ENCODE measurements at regions not wholly inside any gene's neighbourhood (a gene's known extent, or its start where the extent isn't known, plus 50 kb on each side); places are given as distances from the start of the nearest gene placed in this dataset.

DNA sequence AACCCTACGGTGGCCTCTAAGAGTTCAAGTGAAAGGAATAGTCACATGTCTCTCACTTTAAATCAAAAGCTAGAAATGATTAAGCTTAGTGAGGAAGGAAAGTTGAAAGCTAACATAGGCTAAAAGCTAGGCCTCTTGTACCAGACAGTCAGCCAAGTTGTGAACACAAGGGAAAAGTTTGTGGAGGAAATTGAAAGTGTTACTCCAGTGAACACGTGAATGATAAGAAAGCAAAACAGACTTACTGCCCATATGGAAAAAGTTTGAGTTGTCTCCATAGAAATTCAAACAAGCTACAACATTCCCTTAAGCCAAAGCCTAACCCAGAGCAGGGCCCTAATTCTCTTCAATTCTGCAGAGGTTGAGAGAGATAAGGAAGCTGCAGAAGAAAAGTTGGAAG, 51.5 kb upstream of the RAB9B start:
- no peak overlapping the region for H2AK5ac ChIP-seq (ENCODE audit: low read depth, low read length)
- no peak overlapping the region for H2BK12ac ChIP-seq (ENCODE audit: low read depth, low read length)
- H2BK120ac ChIP-seq (replicated peaks; ENCODE audit: low read depth, low read length), result no peak overlapping the region
- no peak overlapping the region for H2AFZ ChIP-seq (ENCODE audit: low read length)
- no peak overlapping the region for H3K56ac ChIP-seq (replicated peaks; ENCODE audit: insufficient read length, low read depth, low read length)
- no peak for FAIRE-seq
- no peaks in the 10 kb centered on the region for H3K79me2 ChIP-seq (ENCODE audit: control insufficient read depth in 1 of 2, insufficient read depth in 2 of 2, low read length in 2 of 2)
- H2BK20ac ChIP-seq (ENCODE audit: low read length), result no peak overlapping the region
- no peak overlapping the region for H2BK15ac ChIP-seq (ENCODE audit: low read length)
- no peaks in the 10 kb centered on the region for H3K23me2 ChIP-seq (ENCODE audit: low read depth, low read length)
- no peaks in the 10 kb centered on the region for H4K20me1 ChIP-seq (replicated peaks in 1 of 2; ENCODE audit: control insufficient read depth in 1 of 2, insufficient read depth in 2 of 2, low read length in 2 of 2)
- DNase-seq (ENCODE audit: low read depth in 1 of 2, low spot score in 2 of 2), result no peak
- no peak overlapping the region for H3K4me2 ChIP-seq (ENCODE audit: insufficient read depth in 1 of 2, low read depth in 2 of 2, low read length in 2 of 2)
- H3K27me3 ChIP-seq (replicated peaks in 1 of 4; ENCODE audit: control insufficient read depth in 3 of 4, extremely low read depth in 1 of 4, insufficient read depth in 3 of 4, low read length in 3 of 4), result no peaks in the 10 kb centered on the region
- H3K9me3 ChIP-seq (ENCODE audit: insufficient read depth in 2 of 2, low read depth in 1 of 2, low read length in 1 of 2), result no peaks in the 10 kb centered on the region
- ChIA-PET CTCF (ENCODE audit: partially characterized antibody) (interaction anchor here (1.0 kb wide), 1 partner anchor 33 kb away, joined by 3 read pairs; no protein-coding TSS in a partner anchor), POLR2A (ENCODE audit: partially characterized antibody) (no interaction called here)
- H2BK5ac ChIP-seq (ENCODE audit: low read depth, low read length), result no peak overlapping the region
- no peak overlapping the region for H3K14ac ChIP-seq (ENCODE audit: insufficient read length)
- no peaks in the 10 kb centered on the region for H3K79me1 ChIP-seq (ENCODE audit: low read depth, low read length)
- no peaks in the 10 kb centered on the region for H3K36me3 ChIP-seq (ENCODE audit: control insufficient read depth in 2 of 4, insufficient read depth in 4 of 4, low read length in 3 of 4)
- no peak overlapping the region for H3K27ac ChIP-seq (ENCODE audit: low read depth, low read length)
- no peak overlapping the region for H4K91ac ChIP-seq (replicated peaks; ENCODE audit: insufficient read length, low read length)
- no peak overlapping the region for H4K8ac ChIP-seq (ENCODE audit: extremely low read depth, insufficient read depth, low read length)
- H3K23ac ChIP-seq (ENCODE audit: insufficient read length), result no peak overlapping the region
- H3K9ac ChIP-seq (replicated peaks in 1 of 4; ENCODE audit: extremely low read depth in 1 of 4, low read depth in 3 of 4, low read length in 3 of 4), result no peak overlapping the region
- H4K5ac ChIP-seq (ENCODE audit: insufficient read length, low read depth, low read length), result no peak overlapping the region
- WGBS, 2 experiments (ENCODE audit: extremely low coverage in 1 of 2, insufficient coverage in 1 of 2, insufficient read length in 1 of 2, insufficient replicate concordance in 2 of 2, low coverage in 1 of 2, low lambda C conversion rate in 2 of 2, missing lambda C conversion rate in 1 of 2), result 71% methylated on average over 2 of the region's 2 CpGs; no CpG with 5 or more reads in 1 of the 2 experiments
- H3K4me1 ChIP-seq (replicated peaks in 1 of 4; ENCODE audit: control insufficient read depth in 3 of 4, insufficient read depth in 4 of 4, low read length in 3 of 4), result no peaks in the 10 kb centered on the region
- no peak overlapping the region for H3K4me3 ChIP-seq (ENCODE audit: extremely low read depth in 1 of 4, insufficient read depth in 2 of 4, low read depth in 3 of 4, low read length in 4 of 4)
- no peak overlapping the region for H3K4ac ChIP-seq (replicated peaks; ENCODE audit: insufficient read length, low read depth, low read length)
- H3K18ac ChIP-seq (ENCODE audit: extremely low read depth, low read length), result no peak overlapping the region
- TF ChIP-seq RBBP5 (IDR thresholded peaks at IDR 0.05; ENCODE audit: borderline replicate concordance, low read depth, low read length) (no peak), MAFK (IDR thresholded peaks at IDR 0.05; ENCODE audit: low read depth, low read length) (no peak), CBX5 (IDR thresholded peaks at IDR 0.05; ENCODE audit: low read depth, low read length) (no peak), GTF2F1 (IDR thresholded peaks at IDR 0.05; ENCODE audit: borderline replicate concordance, low read depth, low read length) (no peak), KDM4A (IDR thresholded peaks at IDR 0.05; ENCODE audit: low read depth, low read length, severe bottlenecking) (no peak), EGR1 (IDR thresholded peaks at IDR 0.05; ENCODE audit: borderline replicate concordance, low read depth, low read length) (no peak), HDAC2 (IDR thresholded peaks at IDR 0.05; ENCODE audit: borderline replicate concordance in 1 of 2, low read depth in 2 of 2, low read length in 2 of 2) (no peak), SUZ12 (IDR thresholded peaks at IDR 0.05; ENCODE audit: low read length) (no peak), SP4 (IDR thresholded peaks at IDR 0.05; ENCODE audit: low read length) (no peak)
- TF ChIP-seq, protein P1, sequence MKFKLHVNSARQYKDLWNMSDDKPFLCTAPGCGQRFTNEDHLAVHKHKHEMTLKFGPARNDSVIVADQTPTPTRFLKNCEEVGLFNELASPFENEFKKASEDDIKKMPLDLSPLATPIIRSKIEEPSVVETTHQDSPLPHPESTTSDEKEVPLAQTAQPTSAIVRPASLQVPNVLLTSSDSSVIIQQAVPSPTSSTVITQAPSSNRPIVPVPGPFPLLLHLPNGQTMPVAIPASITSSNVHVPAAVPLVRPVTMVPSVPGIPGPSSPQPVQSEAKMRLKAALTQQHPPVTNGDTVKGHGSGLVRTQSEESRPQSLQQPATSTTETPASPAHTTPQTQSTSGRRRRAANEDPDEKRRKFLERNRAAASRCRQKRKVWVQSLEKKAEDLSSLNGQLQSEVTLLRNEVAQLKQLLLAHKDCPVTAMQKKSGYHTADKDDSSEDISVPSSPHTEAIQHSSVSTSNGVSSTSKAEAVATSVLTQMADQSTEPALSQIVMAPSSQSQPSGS (IDR thresholded peaks at IDR 0.05; ENCODE audit: low read length), result no peak
- TF ChIP-seq, protein P2, sequence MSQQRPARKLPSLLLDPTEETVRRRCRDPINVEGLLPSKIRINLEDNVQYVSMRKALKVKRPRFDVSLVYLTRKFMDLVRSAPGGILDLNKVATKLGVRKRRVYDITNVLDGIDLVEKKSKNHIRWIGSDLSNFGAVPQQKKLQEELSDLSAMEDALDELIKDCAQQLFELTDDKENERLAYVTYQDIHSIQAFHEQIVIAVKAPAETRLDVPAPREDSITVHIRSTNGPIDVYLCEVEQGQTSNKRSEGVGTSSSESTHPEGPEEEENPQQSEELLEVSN (IDR thresholded peaks at IDR 0.05), result no peak
- TF ChIP-seq, protein P3, sequence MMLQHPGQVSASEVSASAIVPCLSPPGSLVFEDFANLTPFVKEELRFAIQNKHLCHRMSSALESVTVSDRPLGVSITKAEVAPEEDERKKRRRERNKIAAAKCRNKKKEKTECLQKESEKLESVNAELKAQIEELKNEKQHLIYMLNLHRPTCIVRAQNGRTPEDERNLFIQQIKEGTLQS (IDR thresholded peaks at IDR 0.05; ENCODE audit: insufficient read depth, low read depth, low read length), result no peak
